Smooth muscle cell (in vitro differentiated cells): ENCODE measurements at regions not wholly inside any gene's neighbourhood (a gene's known extent, or its start where the extent isn't known, plus 50 kb on each side); places are given as distances from the start of the nearest gene placed in this dataset.

Source experiments
- DNase-seq: peaks from one replicate; lab custom pipeline; 2025; ENCODE audit not compliant: unreplicated experiment; lab: John Stamatoyannopoulos, UW
- H2AFZ ChIP-seq: fragments of 200-600 bp; sonication (generic); 2 replicates; pipeline ENCODE4 v1.6.0; 2016; ENCODE audit warnings: antibody characterized with exemption, low read depth, mild to moderate bottlenecking
- H3F3A ChIP-seq: fragments of 200-600 bp; sonication (generic); 2 replicates; pipeline ENCODE4 v1.6.0; 2017; ENCODE audit warnings: antibody characterized with exemption, low read depth
- H3K27ac ChIP-seq: fragments of 200-600 bp; sonication (generic); 2 replicates; pipeline ENCODE4 v1.5.1; 2016; ENCODE audit warnings: low read depth, mild to moderate bottlenecking
- H3K27me3 ChIP-seq: fragments of 200-600 bp; sonication (generic); 2 replicates; pipeline ENCODE4 v1.6.1; 2016; ENCODE audit warnings: low read depth, mild to moderate bottlenecking
- H3K36me3 ChIP-seq: fragments of 200-600 bp; sonication (generic); 2 replicates; pipeline ENCODE4 v1.5.1; 2016; ENCODE audit warnings: low read depth
- H3K4me1 ChIP-seq: fragments of 200-600 bp; sonication (generic); 2 replicates; pipeline ENCODE4 v1.5.1; 2016; ENCODE audit warnings: low read depth
- H3K4me2 ChIP-seq: fragments of 200-600 bp; sonication (generic); 2 replicates; pipeline ENCODE4 v1.6.0; 2016; ENCODE audit warnings: mild to moderate bottlenecking
- H3K4me3 ChIP-seq: fragments of 200-600 bp; sonication (generic); 2 replicates; pipeline ENCODE4 v1.5.1; 2016; ENCODE audit warnings: mild to moderate bottlenecking
- H3K79me2 ChIP-seq: fragments of 200-600 bp; sonication (generic); 2 replicates; pipeline ENCODE4 v1.6.0; 2016; ENCODE audit warnings: low read depth, mild to moderate bottlenecking
- H3K9ac ChIP-seq: fragments of 200-600 bp; sonication (generic); 2 replicates; pipeline ENCODE4 v1.6.0; 2016; ENCODE audit warnings: low read depth
- H3K9me3 ChIP-seq: fragments of 200-600 bp; sonication (generic); replicated peaks from 2 replicates; pipeline ENCODE4 v1.5.1; 2016; ENCODE audit warnings: low read depth
- H4K20me1 ChIP-seq: fragments of 200-600 bp; sonication (generic); 2 replicates; pipeline ENCODE4 v1.6.0; 2016; ENCODE audit warnings: low read depth
- WGBS: methylation state at CpG from one replicate; pipeline ENCODE4 v1.1.7; 2016; ENCODE audit warnings: low lambda C conversion rate; 5-methylcytosine and 5-hydroxymethylcytosine counted together
- TF ChIP-seq, protein P1 (sequence below): fragments of 200-600 bp; sonication (generic); IDR thresholded peaks from 2 replicates; pipeline ENCODE4 v1.5.1; 2017; ENCODE audit warnings: borderline replicate concordance, mild to moderate bottlenecking, antibody characterized with exemption; ENCODE audit not compliant: insufficient read depth, poor library complexity, severe bottlenecking

DNA sequence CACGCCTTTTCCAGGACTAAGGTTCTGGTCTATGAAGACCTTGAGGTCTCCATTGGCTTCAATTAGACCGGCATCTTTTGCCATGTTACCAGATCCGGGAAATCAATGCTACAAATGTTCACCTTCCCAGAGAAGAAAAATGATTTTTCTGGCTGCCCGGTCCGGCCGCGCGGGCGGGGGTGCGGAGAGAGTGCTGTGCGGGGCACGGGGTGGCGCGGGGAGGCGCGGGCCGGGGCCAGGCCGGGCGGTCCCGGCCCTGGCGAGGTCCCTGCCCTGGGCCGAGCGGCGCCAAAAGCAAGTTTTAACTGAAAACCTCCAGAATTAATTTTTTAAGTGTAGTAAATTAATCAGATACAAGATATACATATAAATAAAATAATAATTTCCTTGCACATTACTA lies 128.2 kb downstream of the MINAR1 start:
- Histone ChIP-seq H4K20me1 (no peaks in the 10 kb centered on the region), H3K9me3 (no peaks in the 10 kb centered on the region), H2AFZ (no peak overlapping the region), H3K27ac (no peak overlapping the region), H3F3A (no peaks in the 10 kb centered on the region), H3K36me3 (no peaks in the 10 kb centered on the region), H3K79me2 (no peaks in the 10 kb centered on the region), H3K4me2 (no peak overlapping the region), H3K4me3 (no peak overlapping the region), H3K27me3 (no peaks in the 10 kb centered on the region), H3K9ac (no peak overlapping the region), H3K4me1 (no peaks in the 10 kb centered on the region)
- TF ChIP-seq, protein P1, sequence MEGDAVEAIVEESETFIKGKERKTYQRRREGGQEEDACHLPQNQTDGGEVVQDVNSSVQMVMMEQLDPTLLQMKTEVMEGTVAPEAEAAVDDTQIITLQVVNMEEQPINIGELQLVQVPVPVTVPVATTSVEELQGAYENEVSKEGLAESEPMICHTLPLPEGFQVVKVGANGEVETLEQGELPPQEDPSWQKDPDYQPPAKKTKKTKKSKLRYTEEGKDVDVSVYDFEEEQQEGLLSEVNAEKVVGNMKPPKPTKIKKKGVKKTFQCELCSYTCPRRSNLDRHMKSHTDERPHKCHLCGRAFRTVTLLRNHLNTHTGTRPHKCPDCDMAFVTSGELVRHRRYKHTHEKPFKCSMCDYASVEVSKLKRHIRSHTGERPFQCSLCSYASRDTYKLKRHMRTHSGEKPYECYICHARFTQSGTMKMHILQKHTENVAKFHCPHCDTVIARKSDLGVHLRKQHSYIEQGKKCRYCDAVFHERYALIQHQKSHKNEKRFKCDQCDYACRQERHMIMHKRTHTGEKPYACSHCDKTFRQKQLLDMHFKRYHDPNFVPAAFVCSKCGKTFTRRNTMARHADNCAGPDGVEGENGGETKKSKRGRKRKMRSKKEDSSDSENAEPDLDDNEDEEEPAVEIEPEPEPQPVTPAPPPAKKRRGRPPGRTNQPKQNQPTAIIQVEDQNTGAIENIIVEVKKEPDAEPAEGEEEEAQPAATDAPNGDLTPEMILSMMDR: no peak
- 98% methylated on average over 24 of the region's 24 CpGs for WGBS
- DNase-seq: no peak

DNA sequence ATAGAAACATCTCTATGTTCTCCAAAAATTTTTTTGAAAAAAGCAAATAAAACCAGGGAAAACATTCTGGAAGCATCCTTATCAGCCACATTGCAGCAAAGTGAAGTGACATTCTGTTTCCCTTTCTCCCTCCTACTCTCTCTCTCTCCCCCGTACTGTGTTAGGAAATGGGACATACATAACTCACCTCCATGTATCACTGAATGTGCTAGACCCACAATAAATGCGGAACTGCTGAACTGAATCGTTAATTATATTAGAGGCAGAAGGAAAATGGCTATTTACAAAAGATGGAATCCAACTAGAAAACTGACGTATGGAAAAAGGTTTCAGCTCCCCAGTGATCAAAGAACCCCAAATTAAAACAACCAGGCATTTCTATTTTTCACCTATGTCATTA lies 129.8 kb downstream of the MINAR1 start:
- no peak overlapping the region for H3K27ac ChIP-seq
- H3K9me3 ChIP-seq: no peaks in the 10 kb centered on the region
- no peaks in the 10 kb centered on the region for H3K27me3 ChIP-seq
- H3K4me3 ChIP-seq: no peak overlapping the region
- no peak overlapping the region for H3K4me2 ChIP-seq
- H3F3A ChIP-seq: no peaks in the 10 kb centered on the region
- no peak overlapping the region for H3K9ac ChIP-seq
- TF ChIP-seq, protein P1: no peak
- no peaks in the 10 kb centered on the region for H3K36me3 ChIP-seq
- H2AFZ ChIP-seq: no peak overlapping the region
- 70% methylated on average over 4 of the region's 4 CpGs for WGBS
- no peaks in the 10 kb centered on the region for H4K20me1 ChIP-seq
- H3K4me1 ChIP-seq: no peaks in the 10 kb centered on the region
- no peaks in the 10 kb centered on the region for H3K79me2 ChIP-seq
- DNase-seq: no peak

DNA sequence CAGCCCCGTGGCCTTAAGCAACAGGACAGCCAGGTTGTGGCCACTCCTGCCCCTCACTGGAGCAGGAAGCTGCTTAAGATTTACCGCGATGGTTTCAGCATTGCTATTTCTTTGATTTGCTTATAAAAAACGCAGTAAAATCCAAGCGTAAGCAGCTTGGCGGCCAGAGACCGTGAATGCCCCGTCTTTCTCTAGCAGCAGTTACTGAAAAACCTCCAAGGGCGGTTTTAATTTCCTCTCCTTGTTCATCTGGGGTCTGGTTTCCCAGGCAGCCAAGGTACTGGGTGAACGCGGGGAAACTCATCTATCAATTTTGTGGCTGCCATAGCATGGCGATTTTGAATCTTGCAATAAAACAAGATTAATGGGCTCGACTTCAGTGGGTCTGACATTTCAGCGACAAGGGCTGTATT lies 130.3 kb downstream of the MINAR1 start:
- no peak for DNase-seq
- Histone ChIP-seq H3K9ac (no peak overlapping the region), H2AFZ (no peak overlapping the region), H3K36me3 (no peaks in the 10 kb centered on the region), H3K9me3 (no peaks in the 10 kb centered on the region), H3K27me3 (no peaks in the 10 kb centered on the region), H3K79me2 (no peaks in the 10 kb centered on the region), H3K4me1 (no peaks in the 10 kb centered on the region), H4K20me1 (no peaks in the 10 kb centered on the region), H3K4me2 (no peak overlapping the region), H3F3A (no peaks in the 10 kb centered on the region), H3K4me3 (no peak overlapping the region), H3K27ac (no peak overlapping the region)
- WGBS: 89% methylated on average over 14 of the region's 14 CpGs
- TF ChIP-seq, protein P1: no peak

DNA sequence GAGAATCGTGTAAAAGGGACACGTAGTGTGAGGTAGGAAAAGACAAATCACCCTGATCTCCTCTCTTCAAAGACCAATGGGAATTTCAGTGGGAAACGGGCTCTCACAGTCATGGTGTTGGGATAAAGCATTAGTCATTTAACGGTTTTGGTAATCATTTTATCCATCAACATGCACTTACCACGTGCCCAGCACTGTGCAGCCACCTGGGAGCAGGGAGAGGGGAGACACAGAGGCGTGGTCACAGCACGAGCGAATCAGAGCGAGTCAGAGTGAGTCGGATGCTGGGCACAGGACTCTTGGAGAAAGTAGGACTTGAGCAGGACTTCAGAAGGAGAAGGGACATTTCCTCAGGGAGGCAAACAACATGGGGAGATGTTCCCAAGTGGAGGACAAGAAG lies 130.8 kb downstream of the MINAR1 start:
- Histone ChIP-seq H4K20me1 (no peaks in the 10 kb centered on the region), H3K4me1 (no peaks in the 10 kb centered on the region), H3K9ac (no peak overlapping the region), H3K4me3 (no peak overlapping the region), H3K79me2 (no peaks in the 10 kb centered on the region), H3F3A (no peaks in the 10 kb centered on the region), H2AFZ (no peak overlapping the region), H3K4me2 (no peak overlapping the region), H3K36me3 (no peaks in the 10 kb centered on the region), H3K27me3 (no peaks in the 10 kb centered on the region), H3K27ac (no peak overlapping the region), H3K9me3 (no peaks in the 10 kb centered on the region)
- TF ChIP-seq, protein P1: no peak
- WGBS: 84% methylated on average over 10 of the region's 10 CpGs
- no peak for DNase-seq
